ENCODE measurements at regions not wholly inside any gene's neighbourhood (a gene's known extent, or its start where the extent isn't known, plus 50 kb on each side); places are given as distances from the start of the nearest gene placed in this dataset.

DNA sequence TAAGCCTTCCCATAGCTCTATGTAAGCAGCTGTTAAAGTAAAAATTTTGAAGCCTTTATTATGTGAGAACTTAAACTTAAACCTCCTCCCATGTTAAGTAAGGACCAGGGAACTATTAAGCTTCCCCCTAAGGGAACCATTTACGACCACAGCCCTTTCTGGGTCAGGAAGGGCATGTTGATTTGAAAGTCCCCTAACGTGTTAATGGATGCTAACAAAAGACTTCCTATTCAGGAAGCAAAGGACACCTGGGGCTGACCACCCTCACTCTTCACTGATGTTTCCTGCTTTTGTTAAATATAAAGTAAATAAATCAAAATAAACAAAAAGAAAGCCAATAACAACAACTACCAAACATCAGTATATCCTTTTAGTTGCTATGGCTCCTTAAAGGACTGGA lies 170.6 kb upstream of the RFX3 start:
- no peaks in the 10 kb centered on the region for H3K4me1 ChIP-seq (ENCODE audit: insufficient read depth, low read length)
- Mint-ChIP-seq H3K4me1 (ENCODE audit: low read depth, unreplicated experiment) (no peaks in the 10 kb centered on the region), H3K27ac (ENCODE audit: unreplicated experiment) (no peak overlapping the region), H3K27me3 (ENCODE audit: low read depth, unreplicated experiment) (no peaks in the 10 kb centered on the region), H3K9me3 (ENCODE audit: unreplicated experiment) (no peaks in the 10 kb centered on the region), H3K36me3 (ENCODE audit: low read depth, unreplicated experiment) (no peaks in the 10 kb centered on the region), H3K4me3 (ENCODE audit: unreplicated experiment) (no peak overlapping the region)
- H3K9ac ChIP-seq (ENCODE audit: low read length) = no peak overlapping the region
- FAIRE-seq (no peak), DNase-seq (ENCODE audit: low read depth) (no peak)
- no peaks in the 10 kb centered on the region for H3K36me3 ChIP-seq (ENCODE audit: insufficient read depth, low read length)
- no peak overlapping the region for H3K4me3 ChIP-seq (ENCODE audit: insufficient read depth, low read depth, low read length)
- no peaks in the 10 kb centered on the region for H4K20me1 ChIP-seq (ENCODE audit: insufficient read depth, low read length)
- no peak overlapping the region for H3K27ac ChIP-seq (ENCODE audit: low read depth, low read length)
- no peaks in the 10 kb centered on the region for H3K79me2 ChIP-seq (ENCODE audit: insufficient read depth, low read length)
- H3K9me3 ChIP-seq (ENCODE audit: insufficient read depth, low read depth, low read length) = no peaks in the 10 kb centered on the region
- H2AFZ ChIP-seq (ENCODE audit: low read depth, low read length) = no peak overlapping the region
- no peak overlapping the region for H3K4me2 ChIP-seq (ENCODE audit: low read length)
- H3K27me3 ChIP-seq (ENCODE audit: insufficient read depth, low read length) = no peaks in the 10 kb centered on the region
- TF ChIP-seq EZH2 (IDR thresholded peaks at IDR 0.05; ENCODE audit: insufficient read depth, low read length) = no peak
- TF ChIP-seq, protein P1, sequence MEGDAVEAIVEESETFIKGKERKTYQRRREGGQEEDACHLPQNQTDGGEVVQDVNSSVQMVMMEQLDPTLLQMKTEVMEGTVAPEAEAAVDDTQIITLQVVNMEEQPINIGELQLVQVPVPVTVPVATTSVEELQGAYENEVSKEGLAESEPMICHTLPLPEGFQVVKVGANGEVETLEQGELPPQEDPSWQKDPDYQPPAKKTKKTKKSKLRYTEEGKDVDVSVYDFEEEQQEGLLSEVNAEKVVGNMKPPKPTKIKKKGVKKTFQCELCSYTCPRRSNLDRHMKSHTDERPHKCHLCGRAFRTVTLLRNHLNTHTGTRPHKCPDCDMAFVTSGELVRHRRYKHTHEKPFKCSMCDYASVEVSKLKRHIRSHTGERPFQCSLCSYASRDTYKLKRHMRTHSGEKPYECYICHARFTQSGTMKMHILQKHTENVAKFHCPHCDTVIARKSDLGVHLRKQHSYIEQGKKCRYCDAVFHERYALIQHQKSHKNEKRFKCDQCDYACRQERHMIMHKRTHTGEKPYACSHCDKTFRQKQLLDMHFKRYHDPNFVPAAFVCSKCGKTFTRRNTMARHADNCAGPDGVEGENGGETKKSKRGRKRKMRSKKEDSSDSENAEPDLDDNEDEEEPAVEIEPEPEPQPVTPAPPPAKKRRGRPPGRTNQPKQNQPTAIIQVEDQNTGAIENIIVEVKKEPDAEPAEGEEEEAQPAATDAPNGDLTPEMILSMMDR (IDR thresholded peaks at IDR 0.05; ENCODE audit: insufficient read depth, low read depth, low read length) = no peak

DNA sequence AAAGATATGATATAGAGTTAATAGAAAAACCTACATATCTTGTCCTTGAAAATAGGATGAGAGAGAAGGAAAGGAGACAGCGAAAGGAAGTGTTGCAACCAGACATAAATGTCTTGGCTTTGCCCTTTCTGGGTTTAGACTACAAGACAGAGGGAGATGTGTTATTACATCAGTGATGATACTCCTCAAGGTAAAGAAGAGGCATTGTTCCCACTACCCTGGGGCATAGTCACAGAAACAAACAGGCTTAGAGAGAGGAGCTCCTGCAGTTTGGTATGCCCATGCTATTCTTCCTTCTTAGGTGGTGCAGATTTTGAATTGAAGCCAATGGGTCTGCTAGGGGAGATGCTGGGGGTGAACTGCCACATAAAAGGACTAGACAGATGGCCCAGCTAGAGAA lies 166.8 kb upstream of the RFX3 start:
- Mint-ChIP-seq H3K27me3 (ENCODE audit: low read depth, unreplicated experiment) (no peaks in the 10 kb centered on the region), H3K36me3 (ENCODE audit: low read depth, unreplicated experiment) (no peaks in the 10 kb centered on the region), H3K4me3 (ENCODE audit: unreplicated experiment) (no peak overlapping the region), H3K27ac (ENCODE audit: unreplicated experiment) (no peak overlapping the region), H3K9me3 (ENCODE audit: unreplicated experiment) (no peaks in the 10 kb centered on the region), H3K4me1 (ENCODE audit: low read depth, unreplicated experiment) (no peaks in the 10 kb centered on the region)
- no peak for DNase-seq (ENCODE audit: low read depth)
- H3K4me2 ChIP-seq (ENCODE audit: low read length) = no peak overlapping the region
- peaks cover 2% of the 10 kb centered on the region for H3K27me3 ChIP-seq (ENCODE audit: insufficient read depth, low read length)
- no peaks in the 10 kb centered on the region for H4K20me1 ChIP-seq (ENCODE audit: insufficient read depth, low read length)
- no peaks in the 10 kb centered on the region for H3K79me2 ChIP-seq (ENCODE audit: insufficient read depth, low read length)
- no peak overlapping the region for H3K4me3 ChIP-seq (ENCODE audit: insufficient read depth, low read depth, low read length)
- no peak overlapping the region for H3K27ac ChIP-seq (ENCODE audit: low read depth, low read length)
- no peaks in the 10 kb centered on the region for H3K9me3 ChIP-seq (ENCODE audit: insufficient read depth, low read depth, low read length)
- no peaks in the 10 kb centered on the region for H3K36me3 ChIP-seq (ENCODE audit: insufficient read depth, low read length)
- H2AFZ ChIP-seq (ENCODE audit: low read depth, low read length) = no peak overlapping the region
- FAIRE-seq = no peak
- no peak overlapping the region for H3K9ac ChIP-seq (ENCODE audit: low read length)
- no peaks in the 10 kb centered on the region for H3K4me1 ChIP-seq (ENCODE audit: insufficient read depth, low read length)
- TF ChIP-seq, protein P1 (IDR thresholded peaks at IDR 0.05; ENCODE audit: insufficient read depth, low read depth, low read length) = no peak
- TF ChIP-seq EZH2 (IDR thresholded peaks at IDR 0.05; ENCODE audit: insufficient read depth, low read length) = no peak

DNA sequence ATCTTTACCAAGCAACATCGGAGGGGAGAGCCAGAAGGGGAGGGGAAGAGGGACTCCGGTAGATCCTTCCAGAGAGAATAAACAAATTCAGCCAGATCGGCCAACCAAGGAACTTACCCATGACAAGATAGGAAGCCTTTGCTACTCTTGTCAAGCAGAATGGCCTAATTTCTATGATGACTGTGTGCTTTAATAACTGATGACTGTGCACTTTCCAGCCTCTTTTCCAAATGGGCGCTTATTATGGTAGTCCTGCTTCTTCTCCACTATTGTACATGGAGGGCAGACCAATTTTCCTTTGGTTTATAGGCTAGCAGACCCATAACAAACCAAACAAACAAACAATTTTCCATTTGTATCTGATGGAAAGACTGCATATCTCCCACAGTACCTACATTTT lies 163.8 kb upstream of the RFX3 start:
- TF ChIP-seq, protein P1 (IDR thresholded peaks at IDR 0.05; ENCODE audit: insufficient read depth, low read depth, low read length) = no peak
- TF ChIP-seq EZH2 (IDR thresholded peaks at IDR 0.05; ENCODE audit: insufficient read depth, low read length) = no peak
- Histone ChIP-seq H3K27me3 (ENCODE audit: insufficient read depth, low read length) (peaks cover 2% of the 10 kb centered on the region), H3K9ac (ENCODE audit: low read length) (no peak overlapping the region), H3K4me3 (ENCODE audit: insufficient read depth, low read depth, low read length) (no peak overlapping the region), H3K79me2 (ENCODE audit: insufficient read depth, low read length) (no peaks in the 10 kb centered on the region), H3K9me3 (ENCODE audit: insufficient read depth, low read depth, low read length) (no peaks in the 10 kb centered on the region), H4K20me1 (ENCODE audit: insufficient read depth, low read length) (no peaks in the 10 kb centered on the region), H3K36me3 (ENCODE audit: insufficient read depth, low read length) (no peaks in the 10 kb centered on the region), H2AFZ (ENCODE audit: low read depth, low read length) (no peak overlapping the region), H3K27ac (ENCODE audit: low read depth, low read length) (no peak overlapping the region), H3K4me2 (ENCODE audit: low read length) (no peak overlapping the region), H3K4me1 (ENCODE audit: insufficient read depth, low read length) (no peaks in the 10 kb centered on the region)
- H3K9me3 Mint-ChIP-seq (ENCODE audit: unreplicated experiment) = no peaks in the 10 kb centered on the region
- FAIRE-seq = no peak
- no peak overlapping the region for H3K4me3 Mint-ChIP-seq (ENCODE audit: unreplicated experiment)
- H3K4me1 Mint-ChIP-seq (ENCODE audit: low read depth, unreplicated experiment) = no peaks in the 10 kb centered on the region
- H3K27me3 Mint-ChIP-seq (ENCODE audit: low read depth, unreplicated experiment) = no peaks in the 10 kb centered on the region
- H3K27ac Mint-ChIP-seq (ENCODE audit: unreplicated experiment) = no peak overlapping the region
- H3K36me3 Mint-ChIP-seq (ENCODE audit: low read depth, unreplicated experiment) = no peaks in the 10 kb centered on the region
- no peak for DNase-seq (ENCODE audit: low read depth)

Data from astrocyte (in vitro differentiated cells and primary cell).